Gastrocnemius medialis (tissue), 4 donors: ENCODE measurements at regions not wholly inside any gene's neighbourhood (a gene's known extent, or its start where the extent isn't known, plus 50 kb on each side); places are given as distances from the start of the nearest gene placed in this dataset.

Source experiments
- CTCF ChIP-seq, 5 experiments: fragments of 450-650 bp in 3 of 5; fragments of 200-600 bp in 2 of 5; sonication (generic) in 2 of 5; IDR thresholded peaks in 4 of 5; conservative IDR thresholded peaks in 1 of 5; 1 replicate in 4 of 5; 2 replicates in 1 of 5; pipeline ENCODE4 v1.5.1; 2016 to 2019; ENCODE audit warnings: antibody characterized with exemption in 5 of 5, mild to moderate bottlenecking in 3 of 5, moderate library complexity in 3 of 5
- POLR2A ChIP-seq, 2 donors: fragments of 450-650 bp; IDR thresholded peaks; one replicate each; pipeline ENCODE4 v1.6.1; 2017; ENCODE audit warnings: antibody characterized with exemption in 2 of 2, mild to moderate bottlenecking in 2 of 2, moderate library complexity in 2 of 2

- TF ChIP-seq CTCF (IDR thresholded peaks at IDR 0.05 in 4 of 5, conservative IDR thresholded peaks at IDR 0.05 in 1 of 5) (no peak), POLR2A (IDR thresholded peaks at IDR 0.05) (no peak)
Measured at GRCh38 chr13:58979851-58980250, 1183.9 kb downstream of the DIAPH3 start.
